ENCODE measurements at regions not wholly inside any gene's neighbourhood (a gene's known extent, or its start where the extent isn't known, plus 50 kb on each side); places are given as distances from the start of the nearest gene placed in this dataset.

DNA sequence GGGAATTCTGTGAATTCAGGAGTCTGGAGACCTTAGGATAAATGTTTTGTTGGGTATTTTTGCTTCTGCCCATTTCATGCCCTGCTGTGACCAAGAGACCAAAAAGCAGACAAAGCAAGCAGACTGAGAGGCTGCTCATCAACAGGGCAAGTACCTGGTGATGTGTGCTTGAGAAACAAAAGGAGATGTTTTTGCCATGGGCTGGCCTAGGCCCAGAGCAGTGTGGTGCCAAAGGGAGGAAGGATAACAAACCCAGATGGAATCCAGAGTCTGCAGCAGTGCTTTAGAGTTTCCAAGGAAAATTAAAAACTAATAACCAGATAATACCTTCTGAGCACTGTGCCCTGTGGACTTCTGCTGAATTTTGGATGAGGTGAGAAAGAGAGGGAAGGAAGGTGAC, 538.4 kb downstream of the STK39 start:
- Histone ChIP-seq H3K9me3 (peaks cover 0 to 4% (median 0%) of the 10 kb centered on the region in 8 donors), H3K36me3 (no peaks in the 10 kb centered on the region), H3K27me3 (replicated peaks in 1 of 7) (no peaks in the 10 kb centered on the region), H3K4me3 (no peak overlapping the region), H3K4me1 (no peaks in the 10 kb centered on the region), H3K27ac (no peak overlapping the region)
- intact Hi-C loops (cut with DNase I; ENCODE audit: low total_unique reads): no loop called here
- no peak for TF ChIP-seq POLR2AphosphoS5 (IDR thresholded peaks at IDR 0.05)
- no peak for TF ChIP-seq POLR2A (IDR thresholded peaks at IDR 0.05)
- no peak for TF ChIP-seq CTCF (IDR thresholded peaks at IDR 0.05 in 8 of 11, conservative IDR thresholded peaks at IDR 0.05 in 3 of 11)
- no peak for DNase-seq

- no peak for DNase-seq
Measured at GRCh38 chr2:167706800-167707199, 540.6 kb downstream of the STK39 start.

DNA sequence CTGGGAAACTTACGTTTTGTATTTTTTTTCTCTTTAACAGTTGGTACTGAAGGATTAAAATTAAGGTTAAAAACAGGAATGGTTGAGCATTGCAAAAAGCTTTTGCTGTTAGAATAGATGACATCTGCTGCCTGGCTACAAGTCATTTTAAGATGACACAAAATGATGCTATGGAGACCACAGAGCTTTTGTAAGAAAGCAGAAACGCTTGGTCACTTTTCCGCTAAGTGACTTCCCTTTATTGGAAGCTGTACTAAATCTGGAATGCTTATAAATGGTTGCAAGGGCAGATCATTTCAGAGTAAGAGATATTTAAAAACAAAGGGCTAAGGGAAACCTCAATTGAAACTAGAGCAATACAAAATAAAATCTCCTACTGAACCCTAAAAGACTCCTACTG, 544.0 kb downstream of the STK39 start:
- WGBS, 5 donors: 41 to 61% (median 52%) methylated on average over 3 of the region's 3 CpGs
- Histone ChIP-seq H3K27ac (no peak overlapping the region), H3K36me3 (no peaks in the 10 kb centered on the region), H3K4me3 (no peak overlapping the region), H3K4me1 (no peaks in the 10 kb centered on the region), H3K27me3 (replicated peaks in 1 of 7) (no peaks in the 10 kb centered on the region), H3K9me3 (no peaks in the 10 kb centered on the region)
- TF ChIP-seq CTCF (IDR thresholded peaks at IDR 0.05 in 8 of 11, conservative IDR thresholded peaks at IDR 0.05 in 3 of 11) (no peak), POLR2AphosphoS5 (IDR thresholded peaks at IDR 0.05) (no peak), POLR2A (IDR thresholded peaks at IDR 0.05) (no peak)
- intact Hi-C loops (cut with DNase I; ENCODE audit: low total_unique reads): no loop called here
- no peak for DNase-seq

More at GRCh38 chr2:167706800-167707199, 540.6 kb downstream of the STK39 start:
- H3K4me1 ChIP-seq: no peaks in the 10 kb centered on the region
- no peaks in the 10 kb centered on the region for H3K36me3 ChIP-seq
- intact Hi-C loops (cut with DNase I; ENCODE audit: low total_unique reads): no loop called here
- TF ChIP-seq POLR2AphosphoS5 (IDR thresholded peaks at IDR 0.05) (no peak), CTCF (IDR thresholded peaks at IDR 0.05 in 8 of 11, conservative IDR thresholded peaks at IDR 0.05 in 3 of 11) (no peak), POLR2A (IDR thresholded peaks at IDR 0.05) (no peak)
- no peak overlapping the region for H3K27ac ChIP-seq
- no peaks in the 10 kb centered on the region for H3K9me3 ChIP-seq
- no peaks in the 10 kb centered on the region for H3K27me3 ChIP-seq (replicated peaks in 1 of 7)
- H3K4me3 ChIP-seq: no peak overlapping the region
- WGBS, 5 donors: 46 to 66% (median 59%) methylated on average over 2 of the region's 2 CpGs

DNA sequence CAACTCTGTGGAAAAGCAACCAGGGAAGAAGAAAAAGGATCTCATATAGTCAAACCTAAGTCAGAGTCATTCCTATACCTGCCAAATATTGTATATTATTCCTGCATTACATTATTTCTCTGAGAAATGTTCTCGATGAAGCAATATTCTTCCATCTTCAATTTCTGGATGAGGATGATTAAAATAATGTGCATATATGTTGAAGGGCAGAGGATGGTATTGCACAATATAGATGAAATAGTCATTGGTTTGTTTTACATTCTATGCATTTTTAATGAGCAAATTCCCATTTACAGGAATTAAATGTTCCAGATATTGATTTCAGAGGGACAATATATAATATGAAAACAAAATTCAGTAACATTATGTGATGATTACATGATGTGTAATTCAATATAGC, 545.2 kb downstream of the STK39 start:
- 93 to 99% (median 96%) methylated on average over 1 of the region's 1 CpG for WGBS, 5 donors
- H3K4me3 ChIP-seq: no peak overlapping the region
- no peak for DNase-seq
- H3K27me3 ChIP-seq (replicated peaks in 1 of 7): no peaks in the 10 kb centered on the region
- TF ChIP-seq CTCF (IDR thresholded peaks at IDR 0.05 in 8 of 11, conservative IDR thresholded peaks at IDR 0.05 in 3 of 11) (no peak), POLR2A (IDR thresholded peaks at IDR 0.05) (no peak), POLR2AphosphoS5 (IDR thresholded peaks at IDR 0.05) (no peak)
- H3K4me1 ChIP-seq: no peaks in the 10 kb centered on the region
- no peak overlapping the region for H3K27ac ChIP-seq
- no peaks in the 10 kb centered on the region for H3K9me3 ChIP-seq
- intact Hi-C loops (cut with DNase I; ENCODE audit: low total_unique reads): no loop called here
- no peaks in the 10 kb centered on the region for H3K36me3 ChIP-seq
